GM13977 (cell line): ENCODE measurements at regions not wholly inside any gene's neighbourhood (a gene's known extent, or its start where the extent isn't known, plus 50 kb on each side); places are given as distances from the start of the nearest gene placed in this dataset.

ENCODE experiments used
- DNase-seq: peaks from one replicate; pipeline ENCODE4 v3.0.0; 2012; ENCODE audit warnings: low spot score
- CTCF ChIP-seq: IDR thresholded peaks from 2 replicates; pipeline ENCODE4 v1.5.1; 2012; ENCODE audit warnings: mild to moderate bottlenecking, control low read depth; ENCODE audit not compliant: insufficient read depth; ENCODE audit errors: extremely low read depth, missing control alignments
- in situ Hi-C: fragments of 300-500 bp; cut with MboI; formaldehyde crosslinking; loops from one replicate; pipeline ENCODE4 v1.12.0; 2022; ENCODE audit warnings: low sequenced_read_pairs, low pct_unique_long_range_greater_than_20kb, mixed read lengths, inconsistent platforms; ENCODE audit not compliant: unreplicated experiment

DNA sequence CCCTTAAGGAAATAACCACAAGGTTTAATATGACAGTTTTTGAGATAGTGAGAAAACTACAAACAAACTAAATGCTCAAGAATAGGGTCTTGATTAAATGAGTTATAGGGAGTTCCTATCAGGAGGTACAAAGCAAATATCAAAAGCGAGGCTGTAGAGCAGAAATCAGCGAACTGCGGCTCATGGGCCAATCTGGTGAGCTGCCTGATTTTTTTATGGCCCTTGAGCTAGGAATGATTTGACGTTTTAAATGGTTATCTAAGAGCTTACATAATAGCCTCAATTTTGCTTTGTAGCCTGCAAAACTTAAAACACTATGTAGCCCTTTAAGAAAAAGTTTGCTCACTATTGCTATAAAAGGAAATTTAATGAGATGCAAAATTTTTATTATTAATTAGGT lies 62.2 kb downstream of the XCL2 start:
- in situ Hi-C loops, result no loop called here
- no peak for DNase-seq
- no peak for TF ChIP-seq CTCF

- in situ Hi-C loops, result no loop called here
- no peak for DNase-seq
- TF ChIP-seq CTCF, result no peak
Observed at GRCh38 chr1:168480997-168481396, 62.8 kb downstream of the XCL2 start.

DNA sequence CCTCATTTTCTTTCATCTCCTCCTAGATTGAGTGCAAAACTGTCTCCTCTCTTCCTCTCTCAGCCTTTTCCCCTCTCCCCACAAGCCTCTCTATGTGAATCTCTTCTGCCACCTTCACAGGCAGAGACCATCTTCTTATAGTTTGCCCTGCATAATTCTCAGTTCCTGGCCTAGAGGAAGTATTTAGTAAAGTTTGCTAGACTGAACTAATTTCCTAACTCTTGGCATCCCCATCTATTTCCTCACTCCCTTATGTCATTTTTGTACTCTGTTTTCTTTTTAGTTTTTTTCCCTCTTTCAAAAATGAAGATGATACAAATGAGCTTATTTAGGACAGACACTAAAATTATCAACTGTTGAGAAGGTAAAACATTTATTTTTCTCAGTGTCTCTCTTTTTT lies 66.0 kb downstream of the XCL2 start:
- DNase-seq, result no peak
- TF ChIP-seq CTCF, result no peak

DNA sequence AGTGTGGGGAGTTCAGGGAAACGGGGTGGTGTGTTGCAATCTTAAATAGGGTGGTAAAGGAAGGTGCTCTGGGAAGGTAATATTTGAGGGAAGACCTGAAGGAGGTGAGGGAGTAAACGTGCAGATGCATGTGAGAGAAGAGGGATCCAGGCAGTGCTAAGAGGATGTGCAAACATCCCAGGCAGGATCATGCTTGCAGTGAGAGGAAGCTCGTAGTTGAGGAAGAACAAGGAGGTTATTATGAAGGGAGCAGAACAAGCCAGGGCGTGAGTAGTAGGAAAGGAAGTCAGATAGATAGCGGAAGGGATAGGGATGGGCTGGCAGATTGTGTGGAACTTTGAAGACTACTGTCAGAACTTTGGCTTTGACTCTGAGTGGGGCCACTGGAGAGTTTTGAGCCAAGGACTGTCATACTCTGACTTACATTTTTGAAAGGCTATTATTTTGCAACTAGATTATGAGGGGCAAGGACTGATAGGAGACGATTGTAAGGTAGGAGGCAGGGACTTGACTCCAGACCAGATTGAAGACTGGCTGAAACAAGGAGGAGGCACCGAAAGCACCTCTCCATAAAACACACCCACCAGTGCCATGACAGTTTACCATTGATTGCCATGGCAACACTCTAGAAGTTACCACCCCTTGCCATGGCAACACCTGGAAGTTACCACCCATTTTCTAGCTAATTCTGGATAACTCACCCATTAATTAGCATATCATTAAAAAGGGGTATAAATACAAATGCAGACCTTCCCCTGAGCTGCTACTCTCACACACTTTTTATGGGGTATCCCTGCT lies 67.0 kb downstream of the XCL2 start:
- no peak for TF ChIP-seq CTCF
- no peak for DNase-seq
- in situ Hi-C loops, result no loop called here

More for the DNA sequence above, 66.0 kb downstream of the XCL2 start:
- in situ Hi-C loops, result no loop called here

- in situ Hi-C loops, result no loop called here
- no peak for TF ChIP-seq CTCF
- DNase-seq, result no peak
Observed at GRCh38 chr1:168474322-168474721, 69.5 kb downstream of the XCL2 start.

DNA sequence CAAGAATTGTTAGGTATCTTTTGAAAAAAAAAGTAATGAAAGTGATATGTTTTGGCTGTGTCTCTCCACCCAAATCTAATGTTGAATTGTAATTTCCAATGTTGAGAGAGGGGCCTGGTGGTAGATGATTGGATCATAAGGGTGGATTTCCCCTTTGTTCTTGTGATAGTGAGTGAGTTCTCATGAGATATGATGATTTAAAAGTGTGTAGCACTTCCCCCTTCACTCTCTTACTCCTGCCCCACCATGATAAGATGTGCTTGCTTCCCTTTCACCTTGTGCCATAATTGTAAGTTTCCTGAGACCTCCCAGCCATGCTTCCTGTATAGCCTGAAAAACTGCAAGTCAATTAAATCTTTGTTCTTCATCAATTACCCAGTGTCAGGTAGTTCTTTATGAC lies 70.7 kb downstream of the XCL2 start:
- in situ Hi-C loops, result no loop called here
- no peak for DNase-seq
- no peak for TF ChIP-seq CTCF
